ENCODE measurements at regions not wholly inside any gene's neighbourhood (a gene's known extent, or its start where the extent isn't known, plus 50 kb on each side); places are given as distances from the start of the nearest gene placed in this dataset.

GRCh38 chr2:136363470-136363869, 245.5 kb upstream of the CXCR4 start:
- FAIRE-seq: no peak

GRCh38 chr2:136362676-136363390, 244.9 kb upstream of the CXCR4 start:
- FAIRE-seq: no peak

GRCh38 chr2:136361521-136361920, 243.6 kb upstream of the CXCR4 start:
- FAIRE-seq: no peak

- no peak for FAIRE-seq
Measured at GRCh38 chr2:136360790-136361189, 242.8 kb upstream of the CXCR4 start.

- no peak for FAIRE-seq
Measured at GRCh38 chr2:136359121-136359965, 241.4 kb upstream of the CXCR4 start.

GRCh38 chr2:136358576-136358975, 240.6 kb upstream of the CXCR4 start:
- FAIRE-seq: no peak

GRCh38 chr2:136357007-136357380, 239.0 kb upstream of the CXCR4 start:
- FAIRE-seq: no peak

- no peak for FAIRE-seq
Measured at GRCh38 chr2:136356125-136357006, 238.4 kb upstream of the CXCR4 start.

- FAIRE-seq: no peak
Measured at GRCh38 chr2:136351684-136352083, 233.7 kb upstream of the CXCR4 start.

GRCh38 chr2:136347981-136348380, 230.0 kb upstream of the CXCR4 start:
- FAIRE-seq: no peak

GRCh38 chr2:136344339-136344738, 226.4 kb upstream of the CXCR4 start:
- FAIRE-seq: no peak

- FAIRE-seq: no peak
Measured at GRCh38 chr2:136342138-136342537, 224.2 kb upstream of the CXCR4 start.

- no peak for FAIRE-seq
Measured at GRCh38 chr2:136334967-136335366, 217.0 kb upstream of the CXCR4 start.

GRCh38 chr2:136332436-136333095, 214.6 kb upstream of the CXCR4 start:
- FAIRE-seq: no peak

- no peak for FAIRE-seq
Measured at GRCh38 chr2:136331226-136331625, 213.3 kb upstream of the CXCR4 start.

- FAIRE-seq: no peak
Measured at GRCh38 chr2:136328207-136328795, 210.4 kb upstream of the CXCR4 start.

- FAIRE-seq: no peak
Measured at GRCh38 chr2:136327162-136327852, 209.4 kb upstream of the CXCR4 start.

GRCh38 chr2:136325844-136326331, 207.9 kb upstream of the CXCR4 start:
- no peak for FAIRE-seq

- no peak for FAIRE-seq
Measured at GRCh38 chr2:136324966-136325365, 207.0 kb upstream of the CXCR4 start.

- no peak for FAIRE-seq
Measured at GRCh38 chr2:136323935-136324334, 206.0 kb upstream of the CXCR4 start.

- FAIRE-seq: no peak
Measured at GRCh38 chr2:136323195-136323594, 205.2 kb upstream of the CXCR4 start.

GRCh38 chr2:136322428-136322827, 204.5 kb upstream of the CXCR4 start:
- no peak for FAIRE-seq
